ENCODE measurements at regions not wholly inside any gene's neighbourhood (a gene's known extent, or its start where the extent isn't known, plus 50 kb on each side); places are given as distances from the start of the nearest gene placed in this dataset.

DNA sequence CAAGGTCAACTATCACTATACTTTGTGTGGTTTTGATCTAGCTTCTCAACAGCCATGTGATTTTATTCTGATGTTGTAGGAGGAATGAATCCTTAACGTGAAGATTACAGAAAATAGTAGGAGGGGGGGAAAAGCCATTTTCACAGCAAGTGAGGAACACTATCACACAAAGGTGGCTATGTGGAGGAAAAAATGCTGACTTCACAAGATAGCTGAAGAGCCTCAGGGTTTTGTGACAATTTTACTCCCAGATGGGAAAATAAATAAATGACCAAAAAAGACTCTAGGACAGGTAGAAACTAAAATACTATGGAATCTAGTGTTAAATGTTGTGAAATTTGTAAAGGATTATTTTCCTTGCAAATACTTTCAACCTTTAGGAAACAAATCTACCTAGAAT, 281.0 kb downstream of the ADRA2A start:
- no peak for DNase-seq

DNA sequence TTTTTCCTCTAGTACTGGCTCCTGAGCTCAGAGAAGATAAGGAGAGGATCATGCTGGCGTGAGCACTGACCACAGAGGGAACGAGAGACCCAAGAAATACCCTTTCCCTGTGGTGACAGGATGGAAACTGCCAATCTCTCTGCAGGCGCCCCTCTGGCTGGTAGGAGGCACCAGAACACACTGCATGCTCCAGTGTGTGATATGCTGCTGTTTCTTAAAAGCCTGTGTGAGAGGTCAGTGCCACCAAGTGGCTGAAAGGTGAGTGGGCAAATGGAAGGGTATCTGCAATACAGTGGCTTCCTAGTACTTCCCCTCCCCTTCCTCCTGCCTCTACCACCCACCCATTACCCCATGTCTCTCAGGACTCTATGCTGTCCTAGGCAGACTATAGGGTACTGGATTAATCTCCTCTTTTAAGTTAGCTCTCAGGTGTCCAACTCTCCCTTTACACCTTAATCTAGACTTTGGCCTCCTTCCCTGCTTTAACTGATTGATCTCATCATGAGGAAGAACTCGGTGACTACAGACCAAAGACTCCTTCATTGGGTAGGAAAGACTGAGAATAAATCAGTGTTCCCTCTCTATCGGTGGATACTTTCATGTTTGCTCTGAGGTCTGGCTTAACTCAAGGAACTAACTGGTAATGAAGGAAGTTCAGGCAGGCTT, 283.6 kb downstream of the ADRA2A start:
- DNase-seq: no peak

GRCh38 chr10:111367531-111367930, 290.7 kb downstream of the ADRA2A start:
- DNase-seq: no peak

DNA sequence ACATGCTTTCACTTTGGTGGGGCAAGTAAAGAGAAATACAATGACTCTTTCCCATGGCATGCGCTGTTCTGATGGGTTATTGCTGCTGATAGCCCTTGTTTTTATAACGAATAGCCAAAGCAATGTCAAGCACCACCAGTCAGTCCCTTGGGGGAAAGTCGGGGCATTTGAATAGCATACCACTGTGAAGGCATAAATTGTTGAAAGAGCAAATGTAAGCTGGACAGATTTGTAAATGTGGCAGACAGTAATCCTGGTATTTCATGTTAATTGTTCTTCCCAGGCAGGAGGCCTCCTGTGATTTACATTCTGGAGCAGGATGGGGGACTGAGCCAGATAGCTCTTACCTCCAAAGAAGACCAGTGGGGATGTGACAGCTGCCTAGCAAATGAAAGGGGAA, 293.3 kb downstream of the ADRA2A start:
- no peak for DNase-seq

DNA sequence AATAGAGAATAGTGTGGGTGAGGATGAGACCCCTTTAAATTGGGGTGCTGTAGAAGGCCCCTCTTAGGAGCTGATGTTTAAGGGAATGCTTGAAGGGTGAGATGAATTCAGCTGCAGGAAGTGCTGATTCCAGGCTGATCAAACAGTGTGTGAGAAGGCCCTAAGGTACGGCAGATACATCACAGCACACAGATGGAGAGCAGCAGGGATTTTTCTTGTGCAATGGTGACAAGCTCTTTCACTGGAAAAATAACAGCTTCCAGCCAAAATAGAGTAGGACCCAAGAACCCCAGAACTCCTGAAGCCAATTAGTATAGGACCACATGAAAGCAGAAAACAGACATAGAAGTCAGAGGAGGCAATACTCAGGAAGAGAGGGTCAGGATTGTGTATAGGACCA, 296.9 kb downstream of the ADRA2A start:
- DNase-seq: no peak

DNA sequence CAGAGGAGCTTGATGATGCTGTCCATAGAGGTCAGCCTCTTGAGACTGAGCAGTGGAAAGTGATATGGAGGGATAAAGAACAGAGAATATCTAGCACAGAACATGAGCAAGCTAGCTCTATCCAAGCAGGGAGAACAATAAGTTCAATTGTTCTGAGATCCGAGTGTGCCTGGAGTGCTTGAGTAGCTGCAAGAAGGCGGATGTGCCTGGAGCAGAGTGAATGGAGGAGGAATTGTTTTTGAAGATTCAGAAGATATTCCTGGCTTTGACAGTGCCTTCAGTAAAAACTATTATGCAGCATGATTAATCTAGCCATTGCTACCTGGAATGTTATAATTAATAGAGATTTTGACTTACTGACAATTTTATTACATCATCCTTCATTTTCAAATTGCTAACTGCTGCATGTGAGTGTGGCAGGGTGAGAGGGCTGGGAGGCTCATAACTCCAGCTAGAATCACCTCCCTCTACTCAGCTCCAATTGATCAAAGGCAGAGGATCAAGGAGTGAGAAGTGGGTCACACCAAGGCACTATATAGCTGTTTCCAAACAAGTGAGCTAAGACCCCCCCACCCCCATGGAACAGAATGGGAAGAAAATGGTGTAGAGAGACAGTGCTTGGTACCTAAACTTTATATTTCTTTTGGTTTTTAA, 302.8 kb downstream of the ADRA2A start:
- DNase-seq: no peak

GRCh38 chr10:111384556-111384955, 307.7 kb downstream of the ADRA2A start:
- DNase-seq: no peak

DNA sequence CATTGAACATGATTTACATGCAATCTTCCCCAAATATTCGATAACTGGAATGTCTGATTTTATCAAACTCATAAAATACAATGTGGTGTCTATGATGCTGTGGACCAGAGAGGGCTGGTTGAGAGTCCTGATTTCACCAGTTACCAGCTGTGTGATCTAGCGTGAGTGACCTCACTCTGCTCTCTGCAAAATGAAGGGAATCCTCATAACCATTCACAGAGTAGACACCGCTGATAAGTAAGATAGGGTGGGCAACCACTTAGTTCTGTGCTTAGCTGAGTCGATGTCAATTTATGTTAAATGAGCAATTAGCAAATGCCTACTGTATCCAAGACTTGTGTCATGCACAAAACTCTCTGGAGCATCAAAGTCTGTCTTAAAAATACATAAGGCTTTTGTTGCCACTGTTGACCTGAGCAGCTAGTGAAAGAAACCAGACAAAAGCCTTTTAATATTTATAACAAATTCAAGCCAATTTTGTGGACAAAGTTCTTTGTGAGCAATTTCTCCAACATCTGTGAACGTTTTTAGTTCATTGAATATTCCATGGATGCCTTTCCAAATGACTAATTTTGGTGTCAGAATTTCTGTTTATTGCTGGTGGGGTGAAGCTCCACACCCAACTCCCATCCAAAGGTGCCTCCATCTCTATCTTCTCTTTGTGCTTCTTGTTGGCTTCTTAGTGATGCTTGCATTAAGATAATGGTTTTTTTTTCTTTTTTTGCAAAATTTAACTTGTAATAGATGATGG, 314.2 kb downstream of the ADRA2A start:
- no peak for DNase-seq

- DNase-seq: no peak
These were observed 315.3 kb downstream of the ADRA2A start for GRCh38 chr10:111392159-111392558.

DNA sequence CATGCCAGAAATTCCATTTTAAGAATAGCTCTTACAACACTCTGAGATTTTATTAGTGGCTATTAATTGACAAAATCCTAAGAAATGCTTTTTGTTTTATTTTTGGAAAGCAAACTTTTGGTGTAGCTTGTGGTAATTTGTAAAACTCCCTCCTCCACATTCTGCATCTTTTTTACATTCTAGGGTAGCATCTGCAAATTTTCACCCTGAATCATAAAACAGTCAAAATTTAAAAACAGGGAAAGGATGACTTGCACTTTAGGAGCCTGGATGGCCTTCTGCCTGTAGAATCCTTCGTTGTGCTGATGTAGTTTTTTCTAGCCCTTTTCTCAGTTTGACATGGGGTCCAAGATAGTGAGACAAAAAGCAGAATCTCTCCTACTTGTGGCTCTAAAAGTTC, 316.1 kb downstream of the ADRA2A start:
- no peak for DNase-seq

- no peak for DNase-seq
These were observed 333.9 kb downstream of the ADRA2A start for GRCh38 chr10:111410740-111411139.

DNA sequence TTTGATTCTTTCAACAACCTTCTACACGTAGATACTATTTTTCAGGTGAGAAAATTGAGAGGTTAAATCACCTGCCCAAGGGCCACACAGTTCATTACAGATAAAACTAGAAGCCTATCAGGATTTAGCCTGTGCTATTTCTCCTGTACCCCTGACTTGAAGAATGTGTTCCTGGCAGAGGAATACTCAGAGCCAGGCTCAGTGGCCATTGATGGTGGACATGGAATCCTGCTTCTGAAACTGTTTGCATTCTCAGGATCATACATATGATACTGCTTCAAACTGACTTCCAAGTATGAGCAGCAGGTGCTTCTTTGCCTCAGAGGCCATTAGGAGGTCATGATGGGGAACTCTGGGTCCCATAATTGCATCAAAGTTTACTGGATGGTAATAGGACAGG, 348.6 kb downstream of the ADRA2A start:
- no peak for DNase-seq

DNA sequence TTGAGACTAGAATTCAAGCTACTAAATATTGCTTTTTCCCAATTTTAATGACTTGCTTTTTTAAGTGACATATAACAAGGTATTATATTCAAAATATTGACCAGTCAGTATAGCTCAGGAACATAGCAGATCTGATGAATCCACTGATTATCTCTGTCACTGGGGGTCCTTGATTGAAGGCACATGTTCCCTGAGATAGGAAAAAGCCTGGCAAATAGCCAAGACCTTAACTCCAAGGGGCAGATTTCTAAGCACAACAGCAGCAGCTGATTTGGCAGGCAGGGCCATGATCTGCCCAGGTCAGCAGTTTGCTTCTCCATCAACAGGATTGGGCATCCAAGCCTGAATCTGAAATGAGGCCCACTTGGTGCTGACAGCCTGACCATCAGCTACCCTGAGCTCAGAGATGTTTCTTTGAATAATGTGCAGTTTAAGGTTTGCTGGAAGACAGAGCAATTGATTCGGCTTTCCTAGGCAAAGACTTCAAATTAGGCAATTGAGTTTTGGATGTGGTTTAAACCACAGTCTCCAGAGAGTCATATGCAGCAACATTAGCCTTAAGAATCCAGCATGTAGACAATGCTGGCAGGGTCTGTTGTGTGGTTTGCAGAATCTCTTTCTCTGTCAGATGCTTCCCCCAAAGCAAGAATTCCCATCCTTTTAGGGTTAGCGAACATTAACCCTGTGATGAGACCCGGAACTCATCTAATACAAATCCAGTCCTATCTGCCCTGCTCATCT, 352.6 kb downstream of the ADRA2A start:
- DNase-seq: no peak

DNA sequence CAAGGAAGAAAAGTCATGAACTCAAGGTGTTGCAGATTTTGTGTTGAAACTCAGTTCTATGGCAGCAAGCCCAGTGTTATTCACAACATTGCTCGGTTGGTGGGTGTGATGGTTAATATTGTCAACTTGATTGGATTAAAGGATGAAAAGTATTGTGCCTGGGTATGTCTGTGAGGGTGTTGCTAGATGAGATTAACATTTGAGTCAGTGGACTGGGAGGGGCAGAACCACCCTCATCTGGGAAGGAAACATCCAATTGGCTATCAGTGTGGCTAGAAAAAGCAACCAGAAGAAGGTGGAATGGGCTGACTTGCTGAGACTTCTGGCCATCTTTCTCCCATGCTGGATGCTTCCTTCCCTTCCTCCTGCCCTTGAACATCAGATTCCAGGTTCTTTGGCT, 353.2 kb downstream of the ADRA2A start:
- no peak for DNase-seq

DNA sequence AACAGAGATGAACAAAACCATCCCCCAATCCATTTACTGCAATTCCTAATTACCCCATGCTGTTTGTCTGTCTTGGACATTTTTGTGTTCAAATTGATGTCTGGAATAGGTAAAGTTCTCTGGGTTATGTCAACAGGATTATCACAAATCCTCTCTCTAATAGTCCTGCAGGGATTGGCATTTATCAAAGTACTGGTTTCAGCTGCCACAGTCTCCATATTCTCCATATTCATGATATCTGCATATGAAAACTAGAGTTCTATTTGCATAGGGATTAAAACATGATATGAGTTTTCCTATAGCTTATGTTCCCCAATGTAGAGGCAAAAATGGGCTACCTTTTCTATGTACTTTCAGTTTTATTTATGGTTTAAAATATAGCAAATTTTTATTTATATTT, 355.8 kb downstream of the ADRA2A start:
- no peak for DNase-seq

GRCh38 chr10:111435871-111436270, 359.0 kb downstream of the ADRA2A start:
- no peak for DNase-seq

- no peak for DNase-seq
These were observed 362.4 kb downstream of the ADRA2A start for GRCh38 chr10:111439034-111439842.

- no peak for DNase-seq
These were observed 363.7 kb downstream of the ADRA2A start for GRCh38 chr10:111440501-111440900.

DNA sequence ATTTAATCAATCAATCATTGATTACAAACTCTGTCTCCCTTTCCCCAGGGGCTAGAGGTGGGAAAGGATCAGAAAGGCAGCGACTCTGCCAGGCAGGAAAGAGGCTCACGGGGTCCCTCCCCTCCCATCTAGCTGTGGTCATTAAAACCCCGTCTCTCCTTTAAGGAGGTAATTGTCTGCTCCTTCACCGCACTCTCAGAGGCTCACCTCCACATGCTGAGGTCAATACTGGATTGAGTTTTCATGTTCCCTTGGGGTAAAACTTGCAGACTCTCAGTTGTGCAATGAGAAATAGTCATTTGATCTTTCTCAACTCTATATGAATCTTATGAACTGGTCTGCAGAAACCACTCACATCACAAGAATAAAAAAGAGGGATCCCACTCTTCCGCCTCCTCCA, 368.8 kb downstream of the ADRA2A start:
- DNase-seq: no peak

DNA sequence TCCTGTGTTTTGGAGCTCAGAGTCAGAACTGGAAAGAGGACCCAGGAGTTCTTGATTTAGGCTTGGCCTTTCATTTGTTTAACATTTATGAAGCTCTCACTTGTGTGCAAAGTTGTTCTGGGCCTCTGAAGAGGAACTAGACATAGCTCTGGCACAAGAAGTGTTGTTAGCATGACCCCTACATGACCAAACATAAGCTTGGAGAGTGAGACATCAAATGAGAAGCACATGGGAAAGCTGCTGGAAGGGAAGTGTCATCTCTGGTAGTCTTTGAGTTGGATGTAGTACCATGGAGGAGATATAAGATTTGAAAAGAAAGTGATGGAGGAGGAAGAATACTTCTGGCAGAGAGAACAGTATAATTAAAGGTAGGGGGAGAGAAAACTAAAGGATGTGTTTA, 370.1 kb downstream of the ADRA2A start:
- no peak for DNase-seq

DNA sequence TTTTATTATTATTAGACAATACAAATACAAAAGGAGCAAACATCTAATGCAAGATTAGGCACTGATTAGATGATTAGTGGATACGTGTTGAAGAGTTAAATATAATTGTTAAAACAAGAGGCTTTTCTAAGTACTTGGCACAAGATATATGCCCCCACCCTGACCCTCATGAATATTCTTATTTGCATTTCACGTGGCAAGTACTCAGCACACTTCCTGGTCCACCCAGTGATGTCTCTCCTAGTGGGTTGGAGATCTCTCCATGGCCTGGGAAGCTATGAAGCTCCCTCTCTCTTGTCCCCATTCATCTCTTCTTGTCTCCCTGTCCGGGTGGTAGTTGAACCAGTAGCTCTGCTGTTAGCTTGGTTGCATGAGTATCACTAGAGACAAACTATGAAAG, 375.3 kb downstream of the ADRA2A start:
- no peak for DNase-seq

DNA sequence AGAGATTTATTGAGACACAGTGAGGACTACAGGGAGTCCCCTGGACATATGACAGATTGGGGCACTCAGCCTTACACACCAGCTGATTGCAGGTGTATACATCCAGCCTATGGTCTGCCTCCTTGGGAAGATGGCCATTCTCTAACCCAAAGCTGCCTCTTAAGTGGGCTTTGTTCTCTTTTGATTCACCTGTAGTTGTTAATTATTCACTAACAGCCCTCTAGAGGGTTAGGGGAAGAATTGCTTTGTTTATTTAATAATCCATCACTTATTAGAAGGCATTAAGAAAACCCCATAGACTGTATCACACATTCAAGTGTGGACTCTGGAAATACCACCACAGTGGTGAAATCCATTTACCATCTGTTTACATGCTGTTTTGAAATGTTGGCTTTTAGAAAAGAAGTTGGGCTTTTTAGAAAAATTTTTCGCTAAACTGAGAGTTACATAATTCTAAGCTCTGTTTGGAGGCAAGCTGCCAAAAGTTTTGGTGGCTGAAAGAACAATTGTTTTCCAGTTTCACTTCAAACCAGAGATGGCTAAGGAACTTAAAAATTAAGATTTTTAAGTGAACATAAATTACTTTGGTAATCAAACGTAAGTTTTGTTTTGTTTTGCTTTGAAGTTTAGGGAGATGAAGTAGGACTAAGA, 379.1 kb downstream of the ADRA2A start:
- DNase-seq: no peak

Data from KG1 (cell line).